ENCODE measurements at regions not wholly inside any gene's neighbourhood (a gene's known extent, or its start where the extent isn't known, plus 50 kb on each side); places are given as distances from the start of the nearest gene placed in this dataset.
"Not testable (repeated sequence)": the region's sequence is repeated elsewhere in the genome, so short reads cannot be mapped to it uniquely, and the experiment has no call there.

DNA sequence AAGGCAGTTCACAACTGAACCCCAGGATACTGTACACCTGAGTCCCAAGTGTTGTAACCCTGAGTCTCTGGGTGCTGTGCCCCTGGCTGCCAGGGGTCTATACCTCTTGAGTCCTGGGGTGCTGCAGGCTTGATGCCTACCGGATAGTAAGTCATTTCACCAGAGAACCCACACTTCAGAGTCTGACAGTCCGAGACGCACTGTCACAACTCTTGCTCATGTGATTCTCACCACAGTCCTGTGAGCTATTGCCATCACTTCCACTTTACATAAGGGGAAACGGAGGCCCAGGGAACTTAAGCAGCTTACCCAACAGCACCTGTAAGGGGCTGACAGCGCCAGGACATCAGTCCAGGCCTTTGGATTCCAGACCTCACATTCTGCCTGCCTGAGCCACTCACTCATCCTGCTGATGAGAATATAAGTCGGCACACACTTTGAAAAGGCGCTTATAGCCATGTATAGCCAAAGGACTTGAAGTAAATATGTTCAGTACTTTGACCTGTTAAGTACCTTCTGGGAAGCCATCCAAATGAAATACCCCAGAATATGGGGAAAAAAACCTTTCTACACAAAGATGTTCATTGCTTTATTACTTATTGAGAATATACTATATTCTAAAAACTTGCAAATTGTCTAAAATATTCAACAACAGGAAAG, 180.7 kb upstream of the ID2 start:
- no peaks in the 10 kb centered on the region for H3K27me3 ChIP-seq (ENCODE audit: insufficient read depth, low read length)
- H3K4me3 ChIP-seq (ENCODE audit: low read length): no peak overlapping the region
- H3K36me3 ChIP-seq (ENCODE audit: insufficient read depth, low read length): no peaks in the 10 kb centered on the region
- no peak overlapping the region for H2AFZ ChIP-seq (ENCODE audit: low read depth, low read length)
- H3K9me3 ChIP-seq (ENCODE audit: low read length): no peaks in the 10 kb centered on the region
- H3K4me1 ChIP-seq (ENCODE audit: insufficient read depth, low read length): peaks cover 3% of the 10 kb centered on the region

DNA sequence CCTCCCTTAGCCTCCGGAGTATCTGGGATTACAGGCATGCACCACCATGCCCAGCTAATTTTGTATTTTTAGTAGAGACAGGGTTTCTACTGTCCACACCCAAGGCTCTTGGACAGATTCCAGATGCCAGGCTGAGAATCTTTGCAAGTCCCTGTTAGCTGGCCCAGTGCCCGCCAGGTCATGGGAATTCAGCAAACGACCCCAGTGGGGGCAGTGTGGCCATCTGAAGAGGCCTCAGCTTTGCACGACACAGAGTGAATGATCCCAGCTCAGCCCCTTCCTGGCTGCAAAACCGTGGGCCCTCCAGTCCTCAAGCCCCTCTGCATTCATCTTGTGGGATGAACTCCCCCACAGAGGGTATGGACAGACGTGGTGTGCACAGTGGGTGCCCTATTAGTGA, 179.5 kb upstream of the ID2 start:
- H3K36me3 ChIP-seq (ENCODE audit: insufficient read depth, low read length): no peaks in the 10 kb centered on the region
- H3K4me1 ChIP-seq (ENCODE audit: insufficient read depth, low read length): peaks cover 3% of the 10 kb centered on the region
- no peak overlapping the region for H2AFZ ChIP-seq (ENCODE audit: low read depth, low read length)
- H3K9me3 ChIP-seq (ENCODE audit: low read length): no peaks in the 10 kb centered on the region
- H3K4me3 ChIP-seq (ENCODE audit: low read length): no peak overlapping the region
- H3K27me3 ChIP-seq (ENCODE audit: insufficient read depth, low read length): no peaks in the 10 kb centered on the region

DNA sequence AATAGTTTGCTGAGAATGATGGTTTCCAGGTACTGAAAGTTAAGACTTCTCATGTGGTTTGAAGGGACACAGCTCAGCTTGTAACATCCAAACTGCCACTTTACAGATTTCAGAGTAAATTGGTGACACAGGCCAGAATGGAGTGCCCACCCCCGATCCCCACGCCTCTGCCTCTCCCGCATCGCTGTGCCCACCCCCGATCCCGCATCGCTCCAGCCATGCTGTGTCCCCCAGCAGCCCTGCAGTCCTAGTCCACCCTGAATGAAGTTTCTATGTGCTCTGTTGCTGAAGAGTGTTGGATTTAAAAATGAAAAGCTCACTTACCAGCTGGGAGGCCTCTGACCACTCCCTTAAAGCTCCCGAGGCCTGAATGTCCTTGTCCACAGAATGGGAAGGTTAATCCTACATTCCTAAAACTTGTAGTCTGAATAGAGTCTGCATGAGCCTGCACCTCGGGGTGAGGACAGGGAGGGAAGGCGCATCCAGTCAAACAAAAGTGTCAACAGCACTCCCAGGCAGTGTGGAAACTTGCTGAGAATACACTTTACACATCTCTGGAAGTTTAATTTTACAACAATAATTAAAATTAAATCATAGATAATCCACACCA, 176.4 kb upstream of the ID2 start:
- Histone ChIP-seq H3K36me3 (ENCODE audit: insufficient read depth, low read length) (no peaks in the 10 kb centered on the region), H3K9me3 (ENCODE audit: low read length) (no peaks in the 10 kb centered on the region), H3K4me1 (ENCODE audit: insufficient read depth, low read length) (peaks cover 3% of the 10 kb centered on the region), H2AFZ (ENCODE audit: low read depth, low read length) (no peak overlapping the region), H3K27me3 (ENCODE audit: insufficient read depth, low read length) (no peaks in the 10 kb centered on the region), H3K4me3 (ENCODE audit: low read length) (no peak overlapping the region)

DNA sequence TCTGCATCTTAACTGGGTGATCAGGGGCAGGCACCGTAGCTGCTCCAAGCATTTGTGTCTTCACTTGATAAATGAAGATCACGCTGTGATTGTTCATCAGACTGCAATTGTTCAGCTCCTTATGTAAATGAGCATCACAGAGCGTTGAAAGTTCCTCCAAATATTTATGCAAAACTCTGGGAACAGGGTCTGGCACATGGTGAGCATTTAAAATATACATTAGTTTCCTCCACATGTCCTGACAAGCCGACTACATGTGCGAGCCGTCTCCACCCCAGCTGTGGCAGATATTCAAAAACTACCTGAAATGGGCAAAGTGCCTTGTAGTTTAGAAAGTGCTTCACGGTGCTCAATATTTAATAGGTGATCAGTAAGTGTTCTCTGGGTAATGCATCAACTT, 175.1 kb upstream of the ID2 start:
- H2AFZ ChIP-seq (ENCODE audit: low read depth, low read length): no peak overlapping the region
- H3K4me3 ChIP-seq (ENCODE audit: low read length): no peak overlapping the region
- peaks cover 3% of the 10 kb centered on the region for H3K4me1 ChIP-seq (ENCODE audit: insufficient read depth, low read length)
- no peaks in the 10 kb centered on the region for H3K27me3 ChIP-seq (ENCODE audit: insufficient read depth, low read length)
- no peaks in the 10 kb centered on the region for H3K9me3 ChIP-seq (ENCODE audit: low read length)
- no peaks in the 10 kb centered on the region for H3K36me3 ChIP-seq (ENCODE audit: insufficient read depth, low read length)

DNA sequence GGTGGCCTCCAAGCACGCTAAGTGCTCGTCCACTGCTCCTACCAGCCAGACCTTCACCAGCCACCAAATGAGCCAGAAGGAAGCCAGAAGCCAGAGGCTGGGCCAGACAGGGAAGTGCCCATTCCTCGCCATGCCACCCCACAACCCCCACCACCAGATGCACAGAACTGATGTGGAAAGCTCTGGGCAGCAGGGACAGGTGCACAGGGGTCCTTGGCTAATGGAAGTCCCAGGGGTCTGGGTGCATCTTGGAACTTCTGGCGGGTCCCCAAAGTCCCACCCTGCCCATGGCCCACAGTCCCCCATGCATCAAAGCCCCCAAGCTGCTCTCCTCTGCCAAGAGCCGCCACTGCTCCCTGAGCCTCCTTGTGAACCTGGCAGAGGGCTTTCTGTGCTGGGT, 173.1 kb upstream of the ID2 start:
- Histone ChIP-seq H2AFZ (ENCODE audit: low read depth, low read length) (no peak overlapping the region), H3K36me3 (ENCODE audit: insufficient read depth, low read length) (no peaks in the 10 kb centered on the region), H3K4me1 (ENCODE audit: insufficient read depth, low read length) (peaks cover 3% of the 10 kb centered on the region), H3K4me3 (ENCODE audit: low read length) (no peak overlapping the region), H3K27me3 (ENCODE audit: insufficient read depth, low read length) (no peaks in the 10 kb centered on the region), H3K9me3 (ENCODE audit: low read length) (no peaks in the 10 kb centered on the region)

- H3K27me3 ChIP-seq (ENCODE audit: insufficient read depth, low read length): no peaks in the 10 kb centered on the region
- no peak overlapping the region for H2AFZ ChIP-seq (ENCODE audit: low read depth, low read length)
- peaks cover 7% of the 10 kb centered on the region for H3K9me3 ChIP-seq (ENCODE audit: low read length)
- H3K4me3 ChIP-seq (ENCODE audit: low read length): no peak overlapping the region
- H3K36me3 ChIP-seq (ENCODE audit: insufficient read depth, low read length): no peaks in the 10 kb centered on the region
- H3K4me1 ChIP-seq (ENCODE audit: insufficient read depth, low read length): peaks cover 3% of the 10 kb centered on the region
These were observed 172.2 kb upstream of the ID2 start for GRCh38 chr2:8509621-8510020.

- not testable (repeated sequence) for H3K9me3 ChIP-seq (ENCODE audit: low read length)
These were observed 171.8 kb upstream of the ID2 start for GRCh38 chr2:8510055-8510454.

DNA sequence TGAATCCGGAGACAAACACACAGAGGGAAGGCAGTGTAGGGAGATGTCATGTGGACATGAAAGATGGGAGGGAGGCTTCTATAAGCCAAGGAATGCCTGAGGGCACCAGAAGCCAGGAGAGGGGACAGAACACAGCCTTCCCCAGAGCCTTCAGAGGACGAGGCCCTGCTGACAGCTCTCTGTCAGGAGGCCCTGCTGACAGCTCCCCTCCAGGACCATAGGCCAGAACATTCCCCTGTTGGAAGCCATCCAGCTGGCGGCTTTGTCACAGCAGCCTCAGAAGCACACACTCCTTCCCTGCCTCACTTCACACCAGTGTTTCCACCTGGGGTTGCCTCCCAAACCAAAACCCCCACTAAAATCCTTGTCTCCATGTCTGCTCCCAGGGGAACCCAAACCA, 171.3 kb upstream of the ID2 start:
- Histone ChIP-seq H3K4me1 (ENCODE audit: insufficient read depth, low read length) (peaks cover under 1% of the 10 kb centered on the region), H3K27me3 (ENCODE audit: insufficient read depth, low read length) (no peaks in the 10 kb centered on the region), H3K9me3 (ENCODE audit: low read length) (peaks cover 7% of the 10 kb centered on the region), H3K36me3 (ENCODE audit: insufficient read depth, low read length) (no peaks in the 10 kb centered on the region), H2AFZ (ENCODE audit: low read depth, low read length) (no peak overlapping the region), H3K4me3 (ENCODE audit: low read length) (no peak overlapping the region)

More at GRCh38 chr2:8510055-8510454, 171.8 kb upstream of the ID2 start:
- H3K36me3 ChIP-seq (ENCODE audit: insufficient read depth, low read length); H3K4me3 ChIP-seq (ENCODE audit: low read length); H3K4me1 ChIP-seq (ENCODE audit: insufficient read depth, low read length); H3K27me3 ChIP-seq (ENCODE audit: insufficient read depth, low read length); H2AFZ ChIP-seq (ENCODE audit: low read depth, low read length): not testable (repeated sequence)

- Histone ChIP-seq H2AFZ (ENCODE audit: low read depth, low read length) (no peak overlapping the region), H3K4me1 (ENCODE audit: insufficient read depth, low read length) (no peaks in the 10 kb centered on the region), H3K9me3 (ENCODE audit: low read length) (peaks cover 7% of the 10 kb centered on the region), H3K36me3 (ENCODE audit: insufficient read depth, low read length) (no peaks in the 10 kb centered on the region), H3K27me3 (ENCODE audit: insufficient read depth, low read length) (no peaks in the 10 kb centered on the region), H3K4me3 (ENCODE audit: low read length) (no peak overlapping the region)
These were observed 169.8 kb upstream of the ID2 start for GRCh38 chr2:8511868-8512612.

DNA sequence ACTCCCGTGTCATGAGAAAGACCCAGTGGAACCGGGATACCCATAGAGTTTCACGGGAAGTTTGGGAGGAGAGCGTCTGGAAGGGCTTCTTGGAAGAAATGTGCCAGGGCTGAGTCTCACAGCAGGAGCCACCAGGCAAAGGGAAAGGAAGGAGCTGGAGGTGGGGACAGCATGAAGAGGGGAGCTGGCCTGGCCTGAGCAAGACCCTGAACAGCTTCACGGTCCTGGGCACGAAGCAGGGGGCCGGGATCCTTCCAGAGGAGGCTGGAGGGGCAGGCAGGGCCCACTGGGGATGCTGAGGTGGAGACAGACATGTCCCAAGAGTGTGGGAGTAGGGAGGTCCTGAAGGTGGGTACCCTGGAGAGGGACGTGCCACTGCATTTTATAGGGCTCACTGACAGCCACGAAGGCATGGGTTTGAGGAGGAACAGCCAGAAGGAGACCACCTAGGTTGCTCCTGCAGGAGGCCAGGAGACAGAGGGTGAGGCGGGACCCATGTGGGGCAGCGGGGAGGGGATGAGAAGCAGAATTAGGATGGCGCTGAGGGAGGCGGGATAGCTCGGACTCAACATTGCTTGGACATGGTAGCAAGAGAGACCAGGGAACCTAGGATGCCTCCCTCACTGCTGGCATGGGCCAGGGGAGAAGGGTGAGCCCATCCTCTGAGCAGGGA, 168.1 kb upstream of the ID2 start:
- Histone ChIP-seq H3K36me3 (ENCODE audit: insufficient read depth, low read length) (no peaks in the 10 kb centered on the region), H3K4me1 (ENCODE audit: insufficient read depth, low read length) (no peaks in the 10 kb centered on the region), H3K27me3 (ENCODE audit: insufficient read depth, low read length) (no peaks in the 10 kb centered on the region), H3K9me3 (ENCODE audit: low read length) (peaks cover 7% of the 10 kb centered on the region), H2AFZ (ENCODE audit: low read depth, low read length) (no peak overlapping the region), H3K4me3 (ENCODE audit: low read length) (no peak overlapping the region)

DNA sequence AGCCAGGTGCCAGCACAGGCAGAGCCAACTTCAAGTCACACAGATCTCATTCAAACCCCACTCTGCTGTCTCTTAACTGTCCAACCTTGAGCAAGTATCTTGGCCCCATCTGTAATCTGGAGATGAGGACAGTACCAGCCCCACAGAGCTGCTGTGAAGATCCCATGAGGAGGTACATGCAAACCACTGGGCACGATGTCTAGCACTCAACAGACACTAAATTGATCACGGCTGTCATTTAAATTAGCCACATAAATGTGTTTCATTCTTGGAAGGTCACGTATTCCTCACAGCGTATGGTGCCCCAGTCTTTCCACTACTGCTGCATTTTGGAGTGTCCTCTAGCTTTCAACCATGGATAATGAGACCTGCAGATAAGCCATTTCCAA, 167.6 kb upstream of the ID2 start:
- no peaks in the 10 kb centered on the region for H3K27me3 ChIP-seq (ENCODE audit: insufficient read depth, low read length)
- H2AFZ ChIP-seq (ENCODE audit: low read depth, low read length): no peak overlapping the region
- no peak overlapping the region for H3K4me3 ChIP-seq (ENCODE audit: low read length)
- no peaks in the 10 kb centered on the region for H3K4me1 ChIP-seq (ENCODE audit: insufficient read depth, low read length)
- no peaks in the 10 kb centered on the region for H3K36me3 ChIP-seq (ENCODE audit: insufficient read depth, low read length)
- peaks cover 7% of the 10 kb centered on the region for H3K9me3 ChIP-seq (ENCODE audit: low read length)

DNA sequence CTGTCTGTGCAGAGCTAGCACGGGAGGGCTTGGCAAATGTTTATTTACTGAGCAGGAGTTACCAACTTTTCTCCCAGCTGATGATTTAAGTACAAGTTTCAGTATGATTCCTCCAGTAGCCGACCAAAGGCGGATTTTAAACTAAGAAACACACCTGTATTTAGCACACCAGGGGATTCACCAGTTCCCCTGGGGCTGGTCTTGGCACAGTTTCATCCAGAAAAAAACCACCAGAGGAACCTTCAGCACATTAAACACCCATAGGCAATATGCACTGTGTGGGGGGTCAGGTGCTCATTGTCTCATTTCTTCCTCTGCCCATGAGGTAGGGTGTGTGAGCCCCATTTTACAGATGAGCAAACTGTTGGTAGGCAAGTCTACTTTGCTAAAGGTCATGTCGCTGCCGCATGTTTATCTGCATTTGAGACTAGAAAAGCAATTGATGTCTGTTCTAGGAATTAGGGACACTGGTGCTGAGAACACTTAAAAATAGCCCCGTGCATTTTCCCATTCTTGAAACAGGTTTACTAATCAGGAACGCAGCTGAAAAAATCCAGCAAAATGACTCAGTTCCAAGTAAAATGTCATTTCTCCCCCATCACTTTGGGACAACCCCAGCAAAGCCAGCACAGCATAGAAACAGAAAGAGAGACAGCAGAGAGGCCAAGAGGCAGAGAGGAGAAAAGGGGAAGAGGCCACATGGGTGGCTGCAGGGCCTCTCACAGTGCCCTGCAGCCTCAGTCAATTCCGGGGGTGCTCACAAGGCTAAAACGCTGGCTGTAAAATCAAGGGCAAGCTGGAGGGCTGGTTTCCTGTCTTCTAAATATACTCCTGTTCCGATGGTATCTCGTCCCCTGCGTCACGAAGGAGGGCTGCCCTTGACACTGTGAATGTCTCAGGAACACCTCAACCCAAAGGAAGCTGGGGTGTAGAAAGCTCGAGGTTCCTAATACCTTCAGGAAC, 166.8 kb upstream of the ID2 start:
- H2AFZ ChIP-seq (ENCODE audit: low read depth, low read length): no peak overlapping the region
- H3K4me3 ChIP-seq (ENCODE audit: low read length): no peak overlapping the region
- no peaks in the 10 kb centered on the region for H3K27me3 ChIP-seq (ENCODE audit: insufficient read depth, low read length)
- no peaks in the 10 kb centered on the region for H3K4me1 ChIP-seq (ENCODE audit: insufficient read depth, low read length)
- H3K36me3 ChIP-seq (ENCODE audit: insufficient read depth, low read length): no peaks in the 10 kb centered on the region
- H3K9me3 ChIP-seq (ENCODE audit: low read length): peaks cover 7% of the 10 kb centered on the region

All from neuron (in vitro differentiated cells).